ENCODE measurements at regions not wholly inside any gene's neighbourhood (a gene's known extent, or its start where the extent isn't known, plus 50 kb on each side); places are given as distances from the start of the nearest gene placed in this dataset.
"Not testable (repeated sequence)": the region's sequence is repeated elsewhere in the genome, so short reads cannot be mapped to it uniquely, and the experiment has no call there.

GRCh38 chr15:19956124-19956796 lies 585.3 kb downstream of the GOLGA6L6 start:
- Histone ChIP-seq H3K4me2 (ENCODE audit: low read length) (no peak overlapping the region), H3K4me3 (ENCODE audit: low read depth, low read length, poor library complexity, severe bottlenecking) (no peak overlapping the region), H3K9me3 (ENCODE audit: low read length) (no peaks in the 10 kb centered on the region), H3K9me2 (ENCODE audit: low read depth, low read length) (no peaks in the 10 kb centered on the region), H3K4me1 (ENCODE audit: insufficient read depth, low read length, severe bottlenecking) (no peaks in the 10 kb centered on the region), H3K36me3 (ENCODE audit: insufficient read depth, low read length) (no peaks in the 10 kb centered on the region), H4K20me1 (ENCODE audit: insufficient read depth, low read length) (no peaks in the 10 kb centered on the region), H2AFZ (ENCODE audit: low read length) (no peak overlapping the region), H3F3A (ENCODE audit: insufficient read depth, low read length) (no peaks in the 10 kb centered on the region), H3K27ac (ENCODE audit: low read depth, low read length, poor library complexity, severe bottlenecking) (no peak overlapping the region), H3K79me2 (ENCODE audit: insufficient read depth, low read length) (no peaks in the 10 kb centered on the region), H3K9ac (ENCODE audit: low read length) (no peak overlapping the region), H3K27me3 (ENCODE audit: insufficient read depth, low read length) (no peaks in the 10 kb centered on the region)
- TF ChIP-seq CTCF (IDR thresholded peaks at IDR 0.05; ENCODE audit: low read length) (no peak), EZH2 (IDR thresholded peaks at IDR 0.05; ENCODE audit: borderline replicate concordance, low read length) (no peak)

- Histone ChIP-seq H2AFZ (ENCODE audit: low read length) (no peak overlapping the region), H3F3A (ENCODE audit: insufficient read depth, low read length) (no peaks in the 10 kb centered on the region), H3K27ac (ENCODE audit: low read depth, low read length, poor library complexity, severe bottlenecking) (no peak overlapping the region), H3K9me2 (ENCODE audit: low read depth, low read length) (no peaks in the 10 kb centered on the region), H3K4me2 (ENCODE audit: low read length) (no peak overlapping the region), H3K27me3 (ENCODE audit: insufficient read depth, low read length) (no peaks in the 10 kb centered on the region), H4K20me1 (ENCODE audit: insufficient read depth, low read length) (no peaks in the 10 kb centered on the region), H3K4me1 (ENCODE audit: insufficient read depth, low read length, severe bottlenecking) (no peaks in the 10 kb centered on the region), H3K4me3 (ENCODE audit: low read depth, low read length, poor library complexity, severe bottlenecking) (no peak overlapping the region), H3K9me3 (ENCODE audit: low read length) (no peaks in the 10 kb centered on the region), H3K36me3 (ENCODE audit: insufficient read depth, low read length) (no peaks in the 10 kb centered on the region), H3K79me2 (ENCODE audit: insufficient read depth, low read length) (no peaks in the 10 kb centered on the region), H3K9ac (ENCODE audit: low read length) (no peak overlapping the region)
- TF ChIP-seq EZH2 (IDR thresholded peaks at IDR 0.05; ENCODE audit: borderline replicate concordance, low read length): no peak
- no peak for TF ChIP-seq CTCF (IDR thresholded peaks at IDR 0.05; ENCODE audit: low read length)
Observed at GRCh38 chr15:19944261-19944888, 597.2 kb downstream of the GOLGA6L6 start.

- H3F3A ChIP-seq (ENCODE audit: insufficient read depth, low read length): no peaks in the 10 kb centered on the region
- TF ChIP-seq CTCF (IDR thresholded peaks at IDR 0.05; ENCODE audit: low read length) (no peak), EZH2 (IDR thresholded peaks at IDR 0.05; ENCODE audit: borderline replicate concordance, low read length) (no peak)
- no peaks in the 10 kb centered on the region for H3K36me3 ChIP-seq (ENCODE audit: insufficient read depth, low read length)
- H3K4me3 ChIP-seq (ENCODE audit: low read depth, low read length, poor library complexity, severe bottlenecking): no peak overlapping the region
- no peak overlapping the region for H3K27ac ChIP-seq (ENCODE audit: low read depth, low read length, poor library complexity, severe bottlenecking)
- H3K9me2 ChIP-seq (ENCODE audit: low read depth, low read length): no peaks in the 10 kb centered on the region
- H3K27me3 ChIP-seq (ENCODE audit: insufficient read depth, low read length): no peaks in the 10 kb centered on the region
- H3K9me3 ChIP-seq (ENCODE audit: low read length): no peaks in the 10 kb centered on the region
- no peaks in the 10 kb centered on the region for H3K4me1 ChIP-seq (ENCODE audit: insufficient read depth, low read length, severe bottlenecking)
- H3K9ac ChIP-seq (ENCODE audit: low read length): no peak overlapping the region
- H2AFZ ChIP-seq (ENCODE audit: low read length): no peak overlapping the region
- no peak overlapping the region for H3K4me2 ChIP-seq (ENCODE audit: low read length)
- no peaks in the 10 kb centered on the region for H3K79me2 ChIP-seq (ENCODE audit: insufficient read depth, low read length)
- no peaks in the 10 kb centered on the region for H4K20me1 ChIP-seq (ENCODE audit: insufficient read depth, low read length)
Observed at GRCh38 chr15:19943515-19943914, 598.1 kb downstream of the GOLGA6L6 start.

GRCh38 chr15:19903281-19903680 lies 638.3 kb downstream of the GOLGA6L6 start:
- not testable (repeated sequence) for H3K9me2 ChIP-seq (ENCODE audit: low read depth, low read length); H3K9ac ChIP-seq (ENCODE audit: low read length); H3K36me3 ChIP-seq (ENCODE audit: insufficient read depth, low read length); H3K4me3 ChIP-seq (ENCODE audit: low read depth, low read length, poor library complexity, severe bottlenecking); H3K79me2 ChIP-seq (ENCODE audit: insufficient read depth, low read length); H3K27ac ChIP-seq (ENCODE audit: low read depth, low read length, poor library complexity, severe bottlenecking); H3K27me3 ChIP-seq (ENCODE audit: insufficient read depth, low read length); H3K9me3 ChIP-seq (ENCODE audit: low read length); H3K4me2 ChIP-seq (ENCODE audit: low read length); H4K20me1 ChIP-seq (ENCODE audit: insufficient read depth, low read length); H3F3A ChIP-seq (ENCODE audit: insufficient read depth, low read length); H2AFZ ChIP-seq (ENCODE audit: low read length); H3K4me1 ChIP-seq (ENCODE audit: insufficient read depth, low read length, severe bottlenecking)

- H3K9ac ChIP-seq (ENCODE audit: low read length); H2AFZ ChIP-seq (ENCODE audit: low read length); H3K4me3 ChIP-seq (ENCODE audit: low read depth, low read length, poor library complexity, severe bottlenecking); H3K79me2 ChIP-seq (ENCODE audit: insufficient read depth, low read length); H3K9me3 ChIP-seq (ENCODE audit: low read length); H3K9me2 ChIP-seq (ENCODE audit: low read depth, low read length); H4K20me1 ChIP-seq (ENCODE audit: insufficient read depth, low read length); H3K4me1 ChIP-seq (ENCODE audit: insufficient read depth, low read length, severe bottlenecking); H3K36me3 ChIP-seq (ENCODE audit: insufficient read depth, low read length); H3K27me3 ChIP-seq (ENCODE audit: insufficient read depth, low read length); H3K4me2 ChIP-seq (ENCODE audit: low read length); H3K27ac ChIP-seq (ENCODE audit: low read depth, low read length, poor library complexity, severe bottlenecking); H3F3A ChIP-seq (ENCODE audit: insufficient read depth, low read length): not testable (repeated sequence)
Observed at GRCh38 chr15:19902388-19902787, 639.2 kb downstream of the GOLGA6L6 start.
